Gastrocnemius medialis (tissue), 4 donors: ENCODE measurements at regions not wholly inside any gene's neighbourhood (a gene's known extent, or its start where the extent isn't known, plus 50 kb on each side); places are given as distances from the start of the nearest gene placed in this dataset.

Source experiments
- CTCF ChIP-seq, 5 experiments: fragments of 450-650 bp in 3 of 5; fragments of 200-600 bp in 2 of 5; sonication (generic) in 2 of 5; IDR thresholded peaks in 4 of 5; conservative IDR thresholded peaks in 1 of 5; 1 replicate in 4 of 5; 2 replicates in 1 of 5; pipeline ENCODE4 v1.5.1; 2016 to 2019; ENCODE audit warnings: antibody characterized with exemption in 5 of 5, mild to moderate bottlenecking in 3 of 5, moderate library complexity in 3 of 5
- POLR2A ChIP-seq, 2 donors: fragments of 450-650 bp; IDR thresholded peaks; one replicate each; pipeline ENCODE4 v1.6.1; 2017; ENCODE audit warnings: antibody characterized with exemption in 2 of 2, mild to moderate bottlenecking in 2 of 2, moderate library complexity in 2 of 2

DNA sequence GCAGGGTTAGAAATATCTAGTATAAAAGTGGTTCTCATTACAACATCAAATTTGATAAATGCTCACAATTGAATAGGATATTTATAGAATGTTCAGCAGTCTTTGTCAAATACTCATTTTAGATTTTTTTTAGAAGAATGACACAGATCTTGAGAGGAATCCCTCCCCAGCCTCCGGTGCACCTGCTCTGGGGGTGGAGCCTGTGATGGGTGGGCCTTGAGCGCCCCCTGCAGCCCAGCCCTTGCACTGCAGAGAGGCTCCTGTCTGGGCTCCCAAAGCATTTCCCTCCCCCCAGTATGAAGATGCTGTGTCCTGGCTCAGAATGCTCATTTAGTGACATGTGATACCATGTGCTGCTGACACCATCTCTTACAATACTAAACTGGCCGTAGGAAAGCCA is 792.3 kb downstream of the TMEM121 start:
- TF ChIP-seq CTCF (IDR thresholded peaks at IDR 0.05 in 4 of 5, conservative IDR thresholded peaks at IDR 0.05 in 1 of 5) (no peak), POLR2A (IDR thresholded peaks at IDR 0.05) (no peak)
